ENCODE measurements at regions not wholly inside any gene's neighbourhood (a gene's known extent, or its start where the extent isn't known, plus 50 kb on each side); places are given as distances from the start of the nearest gene placed in this dataset.
"Not testable (repeated sequence)": the region's sequence is repeated elsewhere in the genome, so short reads cannot be mapped to it uniquely, and the experiment has no call there.

DNA sequence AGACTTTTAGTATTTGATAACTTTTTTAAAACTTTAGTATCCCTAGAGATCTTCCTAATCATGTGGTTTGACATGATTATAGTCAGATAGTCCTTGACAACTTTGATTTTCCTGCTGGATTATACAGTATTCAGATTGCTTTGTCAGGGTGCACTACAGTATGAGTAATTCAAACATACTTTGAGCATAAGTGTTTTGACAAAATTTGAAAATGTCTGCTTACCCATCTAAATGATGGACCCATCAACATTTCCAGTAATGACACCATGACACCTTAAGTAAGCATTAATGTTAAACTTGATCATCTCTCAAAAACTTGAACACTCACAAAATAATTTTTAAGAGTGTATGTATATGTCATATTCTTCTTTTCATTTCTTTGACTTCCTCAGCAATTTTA is 514.5 kb upstream of the SMIM31 start:
- DNase-seq: no peak

DNA sequence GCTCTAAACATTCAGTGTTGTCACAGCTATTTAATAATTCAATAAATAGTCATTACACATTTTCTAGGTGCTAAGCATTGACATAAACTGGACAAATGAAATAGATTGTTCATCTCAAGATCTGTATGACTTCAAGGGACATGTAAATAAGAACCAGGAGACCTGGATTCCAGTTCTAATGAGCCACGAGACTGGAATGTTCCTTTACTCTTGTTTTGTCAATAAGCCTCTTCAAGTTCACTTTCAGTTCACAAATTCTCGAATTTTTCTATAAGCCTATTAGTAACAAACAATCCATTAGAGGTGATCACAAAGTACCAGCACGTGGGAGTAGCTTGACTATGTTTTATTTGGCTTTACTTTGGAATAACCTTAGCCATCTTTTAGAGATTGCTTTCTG is 514.0 kb upstream of the SMIM31 start:
- DNase-seq: no peak

DNA sequence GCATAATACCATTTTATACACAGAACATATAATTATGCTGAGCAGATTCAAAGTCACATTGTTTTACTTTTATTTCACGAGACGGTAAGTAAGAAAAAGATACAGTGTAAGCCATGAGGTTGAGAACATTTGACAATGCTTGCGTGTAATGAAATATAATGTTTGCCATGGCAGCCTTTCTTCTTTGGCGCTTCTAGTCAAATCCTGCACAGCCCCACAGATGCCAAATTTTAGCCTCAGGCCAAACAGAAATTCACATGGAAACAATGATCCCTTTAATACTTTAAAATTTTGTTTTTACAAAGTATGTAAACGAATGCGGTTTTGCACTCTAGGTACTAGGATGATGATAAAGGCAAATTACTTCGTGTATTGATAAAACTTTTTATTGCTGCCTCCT is 502.7 kb upstream of the SMIM31 start:
- no peak for DNase-seq

DNA sequence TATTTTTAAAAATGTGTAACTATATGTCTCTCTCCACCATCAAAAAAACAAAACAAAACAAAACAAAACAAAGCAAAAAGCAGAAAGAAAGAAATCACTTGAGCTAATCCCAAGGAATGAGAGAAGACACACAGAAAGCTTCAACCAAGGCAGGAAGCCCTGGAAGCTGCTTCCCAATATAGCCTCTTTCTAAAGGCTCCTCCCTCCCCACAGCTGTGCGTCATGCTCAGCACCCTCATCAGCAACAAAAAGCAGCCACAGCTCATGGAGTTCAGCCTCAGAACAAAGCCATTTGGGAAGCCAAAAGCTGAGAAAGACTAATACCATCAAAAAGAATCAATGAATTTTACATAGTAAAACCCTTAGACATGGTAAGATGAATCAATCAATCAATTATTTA is 501.6 kb upstream of the SMIM31 start:
- DNase-seq: no peak

DNA sequence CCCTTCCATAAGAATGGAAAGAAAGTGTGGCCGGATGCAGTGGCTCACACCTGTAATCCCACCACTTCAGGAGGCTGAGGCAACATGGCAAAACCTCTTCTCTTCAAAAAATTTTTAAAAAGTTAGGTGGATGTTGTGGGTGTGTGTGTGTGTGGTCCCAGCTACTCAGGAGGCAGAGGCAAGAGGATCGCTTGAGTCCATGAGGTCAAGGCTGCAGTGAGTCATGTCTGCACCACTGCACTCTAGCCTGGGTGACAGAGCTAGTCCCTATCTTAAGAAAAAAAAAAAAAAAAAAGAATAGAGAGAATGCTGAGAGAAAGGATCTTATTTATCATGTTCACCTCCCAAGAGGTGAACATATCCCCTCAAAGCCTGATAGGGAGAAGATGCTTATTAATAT is 492.1 kb upstream of the SMIM31 start:
- DNase-seq: no peak

DNA sequence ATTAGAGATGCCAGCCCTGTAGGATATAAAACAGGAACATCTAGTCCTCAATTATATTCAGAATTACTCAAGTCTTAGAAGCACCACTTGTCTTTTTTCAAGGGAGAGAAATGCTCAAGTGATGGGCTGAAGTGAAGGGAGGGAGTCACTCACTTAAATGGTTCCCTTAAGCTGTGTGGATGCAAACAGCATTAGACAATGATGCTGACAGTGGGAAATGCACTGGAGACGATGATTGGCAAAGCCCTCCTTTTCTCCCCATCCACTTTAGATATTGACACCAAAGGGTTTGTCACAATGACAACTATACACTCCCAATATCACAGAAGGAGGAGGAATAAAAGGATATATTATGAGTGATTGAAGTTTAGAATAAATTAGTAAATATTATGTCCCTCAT is 491.4 kb upstream of the SMIM31 start:
- DNase-seq: not testable (repeated sequence)

DNA sequence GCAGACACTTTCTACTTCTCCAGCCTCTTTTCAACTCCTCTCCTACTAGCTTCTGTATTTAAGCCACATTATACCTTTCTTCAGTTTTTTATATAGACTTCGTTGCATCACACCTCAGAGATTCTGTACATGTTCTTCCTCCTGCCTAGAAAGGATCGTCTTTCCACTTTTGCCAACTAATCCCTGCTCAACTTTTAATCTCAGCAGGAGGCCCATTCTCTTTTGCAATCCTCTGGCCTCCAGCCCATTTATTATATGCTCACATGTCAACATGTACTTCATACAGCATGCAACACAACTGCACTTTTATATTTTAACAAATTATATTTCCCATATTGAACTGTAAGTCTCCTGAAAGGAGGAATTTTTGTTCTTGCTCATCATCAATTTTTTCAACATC is 476.5 kb upstream of the SMIM31 start:
- not testable (repeated sequence) for DNase-seq

DNA sequence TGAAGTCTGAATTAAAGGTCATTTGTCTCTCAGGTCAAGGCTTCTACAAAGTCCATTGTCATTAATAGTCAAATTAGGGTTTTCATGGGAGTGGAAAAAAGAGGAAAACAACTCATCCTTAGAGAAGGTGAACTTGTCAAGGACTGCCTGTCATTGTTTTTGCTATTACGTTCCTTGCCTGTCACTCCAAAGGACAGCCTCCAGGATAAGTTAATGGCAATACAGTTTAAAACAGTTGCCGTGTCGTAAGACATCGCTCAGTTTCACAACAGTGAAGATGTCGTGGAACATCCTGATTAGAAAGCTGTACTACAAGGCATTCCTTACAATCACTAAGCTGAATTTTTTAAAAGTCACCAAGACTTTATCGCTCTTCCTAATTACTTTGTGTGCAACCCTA is 466.8 kb upstream of the SMIM31 start:
- no peak for DNase-seq

DNA sequence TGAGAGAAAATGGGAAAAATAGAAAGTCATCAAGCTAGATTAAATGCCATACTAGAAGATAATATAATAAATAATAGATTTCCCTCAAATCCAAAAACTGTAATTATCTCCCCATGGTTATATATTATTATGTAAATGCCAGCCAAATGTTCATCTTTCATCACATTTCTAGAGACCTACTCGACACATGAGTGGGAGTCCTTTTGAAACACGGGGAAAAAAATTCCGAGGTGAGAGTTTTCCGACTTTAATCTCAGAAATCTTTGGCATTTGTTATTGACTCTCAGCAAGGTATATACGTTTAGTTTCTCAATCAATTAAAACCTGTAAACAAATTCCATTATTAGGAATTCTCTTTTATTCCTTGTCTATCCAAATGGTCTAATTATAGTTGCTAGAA is 465.4 kb upstream of the SMIM31 start:
- no peak for DNase-seq

DNA sequence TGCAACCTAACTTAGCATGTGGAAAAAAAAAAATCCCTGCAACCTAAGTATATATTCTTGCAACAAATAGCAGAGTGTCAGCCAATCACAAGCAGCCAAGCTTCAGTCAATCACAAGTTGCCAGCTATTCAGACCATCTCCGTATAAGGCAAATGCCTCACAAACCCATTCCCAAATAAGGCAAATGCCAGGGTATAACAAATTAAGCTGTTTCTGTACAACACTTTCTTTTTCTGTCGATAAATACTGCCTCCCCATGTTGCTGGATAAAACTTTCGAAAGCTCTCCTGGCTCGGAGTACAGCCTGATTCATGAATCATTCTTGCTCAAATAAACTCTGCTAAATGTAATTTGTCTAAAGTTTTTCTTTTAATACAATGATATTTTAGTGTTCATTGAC is 460.7 kb upstream of the SMIM31 start:
- DNase-seq: no peak

DNA sequence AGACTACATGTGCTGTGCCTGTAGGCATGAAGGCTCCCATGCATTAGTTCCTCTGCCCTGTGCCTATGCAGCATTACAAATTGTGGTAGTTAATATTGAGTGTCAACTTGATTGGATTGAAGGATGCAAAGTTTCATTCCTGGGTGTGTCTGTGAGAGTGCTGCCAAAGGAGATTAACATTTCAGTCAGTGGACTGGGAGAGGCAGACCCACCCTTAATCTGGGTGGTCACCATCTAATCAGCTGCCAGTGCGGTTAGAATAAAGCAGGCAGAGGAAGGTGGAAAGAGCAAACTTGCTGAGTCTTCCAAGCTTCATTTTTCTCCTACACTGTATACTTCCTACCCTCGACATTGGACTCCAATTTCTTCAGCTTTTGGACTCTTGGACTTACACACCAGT is 460.2 kb upstream of the SMIM31 start:
- no peak for DNase-seq

DNA sequence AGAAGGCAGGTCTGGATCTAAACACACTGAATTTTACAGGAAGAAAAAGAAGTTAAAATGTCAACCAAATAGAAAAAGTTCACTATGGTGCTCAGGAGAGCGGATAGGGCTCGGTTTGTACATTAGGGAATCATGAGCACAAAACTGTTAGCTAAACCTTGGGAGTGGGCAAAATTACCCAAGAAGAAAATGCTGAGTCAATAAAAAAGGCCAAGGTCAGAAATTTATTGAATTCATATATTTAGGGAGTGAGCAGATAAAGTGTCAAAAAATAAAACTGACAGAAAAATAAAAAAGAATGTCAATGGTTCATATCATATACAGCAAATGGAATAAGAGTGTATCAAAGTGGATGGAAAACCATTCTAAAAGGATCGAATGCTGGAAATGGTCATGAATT is 452.5 kb upstream of the SMIM31 start:
- DNase-seq: no peak

DNA sequence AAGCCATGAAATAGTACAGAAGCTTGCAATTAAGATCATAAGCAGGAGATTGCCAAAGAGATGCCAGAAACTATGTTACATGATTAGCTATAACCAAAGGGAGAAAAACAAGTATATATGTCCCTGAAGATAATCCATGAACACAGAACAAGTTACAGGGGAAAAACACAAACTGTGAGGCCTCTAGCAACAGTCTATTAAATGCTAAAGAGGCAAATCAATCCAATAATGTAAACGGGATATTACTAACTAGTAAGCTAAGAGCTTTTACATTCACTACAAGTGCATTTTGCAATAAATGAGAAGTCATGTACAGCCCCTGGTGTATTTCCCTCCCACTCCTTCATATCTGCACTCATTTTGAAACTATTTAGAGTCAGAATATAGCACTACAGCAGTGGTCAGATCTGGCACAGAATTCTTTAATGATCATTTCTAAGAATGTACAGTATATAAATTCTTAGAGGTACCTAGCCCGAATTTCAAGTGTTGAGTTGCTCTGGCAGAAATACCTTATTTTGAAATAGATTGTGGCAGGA is 449.8 kb upstream of the SMIM31 start:
- no peak for DNase-seq

DNA sequence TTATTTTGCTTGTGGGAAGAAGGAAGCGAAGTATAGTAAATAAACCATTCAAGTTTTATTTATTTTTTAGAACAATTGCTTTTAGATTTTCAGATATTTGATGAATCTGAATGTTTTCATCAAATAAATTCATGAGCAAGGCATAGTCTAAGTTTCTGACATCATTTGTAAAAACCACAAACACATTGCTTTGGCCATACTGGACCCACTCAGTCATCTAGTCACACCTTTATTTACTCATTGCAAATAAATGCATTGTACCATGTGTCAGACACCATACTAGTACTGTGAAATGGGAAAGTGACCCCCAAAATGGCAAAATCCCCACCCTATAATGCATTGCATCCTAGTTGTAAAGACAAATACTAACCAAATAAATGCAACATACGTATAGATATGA is 449.1 kb upstream of the SMIM31 start:
- no peak for DNase-seq

DNA sequence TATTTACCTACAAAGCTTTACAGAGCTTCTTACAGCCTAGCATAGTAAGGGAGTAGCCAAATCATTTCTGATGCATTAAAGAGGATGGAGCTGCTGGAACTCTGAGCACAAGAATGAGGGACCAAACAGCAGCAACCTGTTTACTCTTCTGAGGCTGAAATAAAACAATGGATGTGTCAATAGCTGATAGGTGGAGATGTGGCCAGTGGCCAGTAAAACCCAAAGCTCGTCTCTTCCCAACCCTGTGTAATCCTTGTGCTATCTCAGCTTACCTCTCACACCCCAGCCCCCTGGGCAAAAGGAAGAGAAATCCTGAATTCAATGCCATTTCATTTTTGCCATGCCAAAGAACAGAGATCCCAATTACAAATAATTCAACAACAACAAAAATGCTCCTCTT is 446.7 kb upstream of the SMIM31 start:
- no peak for DNase-seq

DNA sequence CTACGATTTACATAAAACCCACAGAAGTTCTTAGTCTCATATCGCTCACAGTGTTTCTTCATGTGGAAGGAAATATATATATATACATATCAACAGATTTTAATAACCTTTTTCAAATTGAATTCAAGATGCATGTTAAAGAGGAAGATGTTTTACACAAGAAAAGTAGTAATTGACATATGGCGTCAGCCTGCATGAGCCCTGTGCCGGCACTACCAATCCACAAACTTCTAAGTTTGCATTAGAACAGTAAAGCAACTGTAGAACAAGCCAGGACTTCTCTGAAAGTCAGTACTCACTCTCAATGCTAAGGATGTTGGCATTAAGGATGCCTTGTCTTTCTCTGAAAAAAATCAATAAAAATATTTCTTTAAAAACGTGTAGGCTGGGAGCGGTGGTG is 441.3 kb upstream of the SMIM31 start:
- DNase-seq: no peak

DNA sequence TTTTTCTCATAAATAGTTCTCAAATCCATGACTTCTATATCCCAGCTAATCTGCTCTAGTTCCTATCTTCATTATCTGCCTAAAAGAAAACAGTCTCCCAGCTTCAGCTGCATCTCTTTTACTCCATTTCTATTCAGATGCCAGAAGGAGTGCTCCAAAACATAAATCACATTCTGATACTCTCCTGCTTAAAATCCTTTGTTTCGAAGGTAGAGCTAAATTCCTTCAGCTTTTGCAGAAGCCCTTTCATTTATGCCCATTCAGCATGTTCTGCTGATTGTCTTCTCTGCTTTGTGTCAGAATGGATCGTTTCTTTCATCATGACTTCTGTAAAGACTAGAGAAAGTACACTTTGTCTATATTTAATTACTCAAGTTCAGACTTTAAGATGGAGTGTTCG is 440.1 kb upstream of the SMIM31 start:
- no peak for DNase-seq

DNA sequence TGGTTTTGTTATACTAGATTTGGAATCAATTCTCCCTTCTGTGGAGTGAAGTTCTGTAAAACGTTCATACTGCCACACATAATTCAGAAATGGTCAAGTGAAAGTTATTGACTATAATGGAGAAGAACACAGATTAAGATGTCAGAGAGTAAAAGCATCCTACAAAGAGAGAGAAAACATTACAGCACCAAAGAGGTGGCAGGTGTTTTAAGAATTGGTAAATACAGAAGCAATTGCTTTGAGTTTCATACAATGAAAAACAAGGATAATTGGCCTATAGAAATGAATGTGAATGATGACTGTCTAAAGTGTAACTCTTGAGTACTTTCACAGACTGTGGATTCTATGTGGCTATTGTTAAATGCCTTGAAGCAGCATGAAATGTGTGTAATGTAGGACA is 435.6 kb upstream of the SMIM31 start:
- no peak for DNase-seq

DNA sequence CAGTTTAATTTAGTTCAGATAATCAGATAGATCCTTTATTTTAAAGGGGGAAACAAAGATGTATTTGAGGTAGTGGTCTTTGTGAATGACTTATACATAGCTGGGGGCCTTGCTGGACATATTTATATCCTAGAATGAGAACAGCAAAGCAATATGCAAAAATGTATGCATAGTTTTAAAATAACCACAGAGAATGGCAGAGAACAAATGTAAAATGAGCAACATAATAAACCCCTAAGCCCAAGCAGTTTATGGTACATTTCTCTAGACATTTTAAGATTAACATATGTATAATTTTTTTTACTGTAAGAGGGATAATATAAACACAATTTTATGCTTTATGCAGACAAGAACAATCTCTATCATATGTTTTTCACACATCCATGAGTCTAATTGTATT is 434.2 kb upstream of the SMIM31 start:
- no peak for DNase-seq

DNA sequence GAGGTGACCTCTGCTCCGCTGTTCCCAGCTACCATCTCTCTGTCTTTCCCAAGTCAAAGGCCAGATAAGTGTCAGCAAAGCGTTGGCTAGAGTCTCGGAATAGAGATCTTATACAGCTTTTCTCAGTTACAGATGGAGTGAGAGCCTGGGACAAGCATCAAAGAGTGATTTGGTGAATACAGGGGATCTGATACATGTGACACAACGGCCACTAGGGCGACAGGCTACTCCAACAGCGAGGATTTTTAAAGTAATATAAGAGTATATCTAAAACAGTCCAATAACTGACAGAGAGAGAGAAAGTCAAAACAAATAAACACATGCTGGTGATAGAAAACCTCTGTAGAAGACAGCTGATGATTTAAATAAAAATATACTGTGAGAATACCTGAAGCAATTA is 433.1 kb upstream of the SMIM31 start:
- DNase-seq: no peak

DNA sequence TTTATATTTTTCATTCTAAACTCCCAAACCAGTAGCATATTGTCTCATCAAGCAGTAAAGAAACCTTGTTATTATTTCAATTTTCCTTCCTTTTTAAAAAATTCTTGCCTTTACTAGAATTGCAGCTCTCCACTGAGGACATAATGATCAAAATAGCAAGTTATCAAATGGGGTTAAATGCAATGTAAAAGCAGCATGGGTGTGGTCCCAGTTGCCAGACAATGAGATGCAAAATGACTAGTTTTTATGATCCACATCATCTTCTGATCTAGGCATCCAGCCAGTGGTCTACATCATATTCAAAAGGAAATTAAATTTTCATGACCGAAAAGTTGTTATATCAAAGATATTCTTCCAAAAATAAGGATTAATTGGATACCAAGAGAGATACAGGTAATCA is 427.9 kb upstream of the SMIM31 start:
- no peak for DNase-seq

DNA sequence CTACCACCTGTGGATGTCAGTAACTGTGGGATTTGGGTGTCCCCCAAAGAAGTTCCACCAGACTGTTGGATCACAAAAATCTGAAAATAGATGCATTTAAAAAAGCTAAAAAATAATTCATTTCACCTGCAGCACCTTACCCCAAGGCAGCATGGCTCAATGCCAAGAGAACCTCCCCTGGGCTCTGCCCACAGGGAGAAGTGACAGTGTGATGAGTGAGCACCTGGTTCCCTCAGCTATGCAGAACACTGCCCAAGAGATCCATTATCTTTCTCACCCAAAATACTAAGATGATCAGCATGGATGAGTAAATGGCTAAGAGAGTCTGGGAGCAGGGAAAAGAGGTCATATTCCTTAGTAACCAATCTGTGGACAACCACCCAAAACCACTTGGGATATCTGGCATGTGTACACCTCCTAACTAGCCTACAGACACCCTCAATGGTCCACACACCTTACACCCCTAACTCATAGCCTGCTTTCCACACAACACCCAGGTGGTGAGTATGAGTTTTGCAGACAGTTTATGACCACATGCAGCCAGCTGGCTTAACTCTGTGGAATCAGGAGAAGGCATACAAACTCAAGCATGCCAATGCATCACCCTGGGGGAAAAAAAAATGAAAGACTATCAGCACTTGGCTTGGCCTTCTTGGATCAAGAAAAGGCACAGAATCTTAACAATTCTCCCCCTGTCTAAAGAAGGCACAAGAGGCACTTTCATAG is 416.5 kb upstream of the SMIM31 start:
- no peak for DNase-seq

DNA sequence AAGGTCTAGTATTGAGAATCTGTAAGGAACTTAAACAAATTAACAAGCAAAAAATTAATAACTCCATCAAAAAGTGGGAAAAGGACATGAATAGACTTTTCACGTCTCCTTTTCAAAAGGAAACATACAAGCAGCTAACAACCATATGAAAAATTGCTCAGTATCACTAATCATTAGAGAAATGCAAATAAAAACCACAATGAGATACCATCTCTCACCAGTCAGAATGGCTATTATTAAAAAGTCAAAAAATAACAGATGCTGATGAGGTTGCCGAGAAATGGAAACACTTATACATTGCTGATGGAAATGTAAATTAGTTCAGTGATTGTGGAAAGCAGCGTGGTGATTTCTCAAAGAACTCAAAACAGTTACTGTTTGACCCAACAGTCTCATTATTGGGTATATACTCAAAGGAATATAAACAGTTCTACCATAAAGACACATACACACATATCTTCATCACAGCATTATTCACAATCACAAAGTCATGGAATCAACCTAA is 410.4 kb upstream of the SMIM31 start:
- no peak for DNase-seq

DNA sequence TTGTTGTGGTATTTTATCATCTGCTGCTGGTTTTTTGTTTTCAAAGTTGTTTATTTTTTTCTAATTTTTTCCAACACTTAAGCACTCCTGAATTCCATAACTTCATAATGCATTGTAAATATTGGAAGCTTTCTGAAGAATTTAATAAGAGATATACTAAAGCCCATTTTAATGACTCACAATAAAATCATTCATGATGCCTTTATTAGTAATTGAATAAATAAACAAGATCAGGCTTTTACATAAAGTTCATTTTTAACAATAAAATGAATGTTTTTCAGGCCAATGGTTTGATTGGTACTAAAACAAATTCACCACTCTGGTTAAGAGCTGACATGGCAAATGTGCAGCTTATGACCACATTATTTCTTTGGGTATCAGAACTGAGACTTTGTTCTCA is 408.2 kb upstream of the SMIM31 start:
- no peak for DNase-seq

DNA sequence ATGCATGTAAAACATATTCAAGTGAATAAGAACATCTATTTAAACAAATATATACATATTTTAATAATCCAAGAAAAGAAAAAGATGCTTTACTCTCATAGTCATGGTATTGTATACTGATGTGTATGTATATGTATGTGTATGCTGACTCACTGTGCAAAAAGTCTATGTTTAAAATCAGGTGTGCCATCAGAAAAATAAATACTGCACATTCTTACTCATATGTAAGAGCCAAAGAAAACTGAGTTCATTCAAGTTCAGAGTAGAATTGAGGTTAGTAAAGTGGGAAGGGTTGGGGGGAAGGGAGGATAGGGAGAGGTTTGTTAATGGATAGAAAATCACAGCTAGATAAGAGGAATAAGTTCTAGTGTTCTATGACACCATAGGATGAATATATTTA is 403.9 kb upstream of the SMIM31 start:
- no peak for DNase-seq

Measured in fibroblast of upper back skin (primary cell).